ENCODE measurements at regions not wholly inside any gene's neighbourhood (a gene's known extent, or its start where the extent isn't known, plus 50 kb on each side); places are given as distances from the start of the nearest gene placed in this dataset.

DNA sequence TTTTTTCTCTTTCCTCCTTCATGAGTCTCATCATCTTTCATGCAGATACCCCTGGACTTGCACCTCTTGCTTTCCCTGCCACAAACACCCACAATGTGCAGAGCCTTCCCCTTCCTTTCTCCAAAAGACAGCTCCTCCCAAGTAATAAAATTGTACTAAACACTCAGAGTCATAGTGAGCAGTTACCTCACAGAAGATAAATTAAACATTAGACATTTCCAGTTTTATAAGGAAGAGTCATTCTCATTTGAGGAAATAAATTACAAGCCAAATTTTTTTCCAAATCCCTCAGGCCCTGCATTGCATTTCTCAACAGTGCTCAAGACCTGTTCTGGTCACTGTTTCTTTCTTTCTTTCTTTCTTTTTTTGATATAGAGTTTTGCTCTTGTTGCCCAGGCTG, 131.5 kb downstream of the ATPSCKMT start:
- TF ChIP-seq, protein P1, sequence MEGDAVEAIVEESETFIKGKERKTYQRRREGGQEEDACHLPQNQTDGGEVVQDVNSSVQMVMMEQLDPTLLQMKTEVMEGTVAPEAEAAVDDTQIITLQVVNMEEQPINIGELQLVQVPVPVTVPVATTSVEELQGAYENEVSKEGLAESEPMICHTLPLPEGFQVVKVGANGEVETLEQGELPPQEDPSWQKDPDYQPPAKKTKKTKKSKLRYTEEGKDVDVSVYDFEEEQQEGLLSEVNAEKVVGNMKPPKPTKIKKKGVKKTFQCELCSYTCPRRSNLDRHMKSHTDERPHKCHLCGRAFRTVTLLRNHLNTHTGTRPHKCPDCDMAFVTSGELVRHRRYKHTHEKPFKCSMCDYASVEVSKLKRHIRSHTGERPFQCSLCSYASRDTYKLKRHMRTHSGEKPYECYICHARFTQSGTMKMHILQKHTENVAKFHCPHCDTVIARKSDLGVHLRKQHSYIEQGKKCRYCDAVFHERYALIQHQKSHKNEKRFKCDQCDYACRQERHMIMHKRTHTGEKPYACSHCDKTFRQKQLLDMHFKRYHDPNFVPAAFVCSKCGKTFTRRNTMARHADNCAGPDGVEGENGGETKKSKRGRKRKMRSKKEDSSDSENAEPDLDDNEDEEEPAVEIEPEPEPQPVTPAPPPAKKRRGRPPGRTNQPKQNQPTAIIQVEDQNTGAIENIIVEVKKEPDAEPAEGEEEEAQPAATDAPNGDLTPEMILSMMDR (IDR thresholded peaks at IDR 0.05; ENCODE audit: low read depth, low read length), result no peak
- H3K4me3 ChIP-seq (ENCODE audit: low read depth, low read length), result no peak overlapping the region

DNA sequence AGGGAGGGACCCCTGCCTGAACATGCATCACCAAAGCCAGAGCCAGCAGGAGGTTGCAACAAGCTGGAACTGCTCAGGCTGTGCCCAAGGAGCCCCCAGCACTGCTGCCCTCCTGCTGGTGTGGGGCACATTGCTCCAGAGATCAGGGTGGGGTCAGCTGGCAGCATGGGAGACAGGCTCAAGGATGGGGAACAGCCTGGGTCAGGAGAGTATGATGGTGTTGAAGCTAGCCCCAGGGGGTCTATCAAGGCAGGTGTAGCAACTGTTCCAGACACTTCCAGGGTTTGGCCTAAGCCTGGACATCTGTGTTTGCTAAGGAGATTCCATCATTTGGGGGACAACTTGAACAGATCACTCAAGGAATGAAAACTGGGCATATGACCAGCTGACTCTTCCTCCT, 133.1 kb downstream of the ATPSCKMT start:
- no peak overlapping the region for H3K4me3 ChIP-seq (ENCODE audit: low read depth, low read length)
- TF ChIP-seq, protein P1 (IDR thresholded peaks at IDR 0.05; ENCODE audit: low read depth, low read length), result no peak

DNA sequence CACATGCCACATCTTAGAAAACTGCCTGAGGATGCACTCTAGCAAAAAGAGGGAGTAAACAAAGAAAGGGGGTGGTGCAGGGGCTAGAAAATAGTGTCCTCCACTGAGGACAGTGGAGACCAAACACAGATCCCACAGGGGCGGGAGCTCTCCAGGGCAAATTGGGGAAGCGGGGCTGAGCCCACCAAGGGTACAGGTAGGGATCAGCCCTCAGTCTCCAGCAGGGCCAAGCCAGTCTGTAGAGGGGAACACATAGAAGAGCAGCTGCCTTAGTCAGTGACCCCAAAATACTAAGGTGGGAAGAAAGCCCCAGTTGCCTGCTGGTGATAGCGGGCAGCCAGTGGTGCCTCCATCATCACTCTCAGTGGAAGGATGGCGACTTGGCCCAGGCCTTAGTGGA, 134.0 kb downstream of the ATPSCKMT start:
- TF ChIP-seq, protein P1 (IDR thresholded peaks at IDR 0.05; ENCODE audit: low read depth, low read length), result no peak
- no peak overlapping the region for H3K4me3 ChIP-seq (ENCODE audit: low read depth, low read length)

DNA sequence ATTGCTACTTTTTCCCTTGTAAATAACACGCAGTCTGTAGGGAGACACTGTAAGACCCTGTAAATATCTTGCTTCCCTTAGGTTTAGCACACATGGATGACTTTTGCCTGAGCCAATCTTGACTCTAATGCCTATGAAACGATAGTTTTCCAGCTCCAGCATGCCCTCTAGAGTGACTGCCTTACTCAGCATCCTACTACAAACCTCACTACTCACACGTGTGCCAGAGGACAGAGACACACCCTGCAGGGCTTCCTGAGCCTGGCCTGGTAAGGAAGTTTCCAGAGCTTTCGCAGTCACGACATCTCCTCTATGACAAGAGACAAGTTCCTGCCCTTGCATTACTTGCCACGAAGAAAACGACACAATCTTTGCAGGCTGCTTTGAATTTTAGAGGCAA, 138.1 kb downstream of the ATPSCKMT start:
- TF ChIP-seq, protein P1 (IDR thresholded peaks at IDR 0.05; ENCODE audit: low read depth, low read length), result peak; percentile 58; the same call in 1 of the 2 replicates
- H3K4me3 ChIP-seq (ENCODE audit: low read depth, low read length), result no peak overlapping the region

DNA sequence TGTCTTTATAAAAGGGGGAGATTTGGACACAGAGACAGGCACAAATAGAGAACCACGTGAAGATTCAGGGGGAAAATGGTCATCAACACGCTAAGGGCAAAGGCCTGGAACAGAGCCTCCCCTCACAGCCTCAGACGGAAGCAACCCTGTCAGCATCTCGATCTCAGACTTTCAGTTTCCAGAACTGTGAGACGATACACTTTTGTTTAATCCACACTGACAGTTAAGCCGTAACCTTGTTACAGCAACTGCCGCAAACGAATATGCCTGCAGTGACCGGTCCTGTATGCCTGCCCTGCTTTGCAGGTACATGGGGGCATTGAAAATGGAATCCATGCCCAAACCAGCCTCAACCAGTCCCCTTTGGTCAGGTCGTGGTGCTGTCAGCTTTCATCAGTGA, 139.5 kb downstream of the ATPSCKMT start:
- no peak overlapping the region for H3K4me3 ChIP-seq (ENCODE audit: low read depth, low read length)
- TF ChIP-seq, protein P1 (IDR thresholded peaks at IDR 0.05; ENCODE audit: low read depth, low read length), result no peak

DNA sequence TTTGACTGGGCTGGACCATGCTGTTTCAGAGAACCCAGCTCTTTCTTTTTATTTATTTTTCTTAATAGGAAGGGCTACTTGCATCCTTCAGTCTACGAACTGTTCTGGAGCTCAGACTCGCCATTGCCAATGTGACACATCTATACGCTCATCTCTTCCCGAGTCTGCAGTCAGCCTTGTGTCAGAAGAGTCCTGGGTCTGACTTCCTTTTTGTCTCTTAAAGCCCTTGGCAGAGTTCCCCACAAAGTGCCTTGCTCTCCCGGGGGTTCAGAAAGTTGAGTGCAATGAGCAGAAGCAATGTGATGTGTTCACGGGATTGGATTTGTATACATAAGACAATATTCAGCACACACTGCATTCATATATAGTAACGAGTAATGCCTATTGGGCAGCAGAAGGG, 140.4 kb downstream of the ATPSCKMT start:
- TF ChIP-seq, protein P1 (IDR thresholded peaks at IDR 0.05; ENCODE audit: low read depth, low read length), result no peak
- H3K4me3 ChIP-seq (ENCODE audit: low read depth, low read length), result no peak overlapping the region

DNA sequence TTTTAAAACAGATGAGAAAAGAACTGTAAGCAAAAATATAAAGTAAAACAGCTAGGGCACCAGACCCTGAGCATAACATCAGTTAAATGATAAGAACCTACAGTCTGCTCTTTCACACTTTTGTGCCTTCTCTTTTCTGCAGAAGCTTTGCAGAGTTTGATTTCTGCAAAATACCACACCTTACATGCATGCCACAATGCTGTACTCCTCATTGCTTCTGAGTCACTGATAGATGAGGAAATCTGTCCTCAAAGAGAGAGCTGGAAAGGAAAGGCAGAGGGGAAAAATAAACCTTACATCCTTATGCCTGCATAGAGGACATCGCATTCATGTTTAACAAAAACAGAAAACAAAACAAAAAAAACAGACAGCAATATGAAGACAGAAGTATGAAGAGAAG, 142.9 kb downstream of the ATPSCKMT start:
- H3K4me3 ChIP-seq (ENCODE audit: low read depth, low read length), result no peak overlapping the region
- TF ChIP-seq, protein P1 (IDR thresholded peaks at IDR 0.05; ENCODE audit: low read depth, low read length), result no peak

Data from WI38 (cell line).